HG03108 (cell line): ENCODE measurements at regions not wholly inside any gene's neighbourhood (a gene's known extent, or its start where the extent isn't known, plus 50 kb on each side); places are given as distances from the start of the nearest gene placed in this dataset.
"Not testable (repeated sequence)": the region's sequence is repeated elsewhere in the genome, so short reads cannot be mapped to it uniquely, and the experiment has no call there.

Source experiments
- ATAC-seq: cut with Tn5 transposase; IDR thresholded peaks from one replicate; pipeline ENCODE4 v1.9.1; 2021; ENCODE audit warnings: moderate library complexity; ENCODE audit not compliant: unreplicated experiment

GRCh38 chr2:17258861-17259260 lies 259.4 kb downstream of the RAD51AP2 start:
- no peak for ATAC-seq

GRCh38 chr2:17257189-17257909 lies 260.9 kb downstream of the RAD51AP2 start:
- peak; percentile 52 for ATAC-seq

- no peak for ATAC-seq
These were observed 263.2 kb downstream of the RAD51AP2 start for GRCh38 chr2:17255071-17255470.

GRCh38 chr2:17254421-17254820 lies 263.8 kb downstream of the RAD51AP2 start:
- no peak for ATAC-seq

GRCh38 chr2:17252258-17252657 lies 266.0 kb downstream of the RAD51AP2 start:
- ATAC-seq, result no peak

GRCh38 chr2:17251171-17251570 lies 267.1 kb downstream of the RAD51AP2 start:
- no peak for ATAC-seq

GRCh38 chr2:17249249-17249648 lies 269.0 kb downstream of the RAD51AP2 start:
- ATAC-seq, result no peak

GRCh38 chr2:17245906-17246305 lies 272.3 kb downstream of the RAD51AP2 start:
- no peak for ATAC-seq

- ATAC-seq, result no peak
These were observed 275.3 kb downstream of the RAD51AP2 start for GRCh38 chr2:17242813-17243485.

- no peak for ATAC-seq
These were observed 278.7 kb downstream of the RAD51AP2 start for GRCh38 chr2:17239550-17239949.

- ATAC-seq, result no peak
These were observed 283.1 kb downstream of the RAD51AP2 start for GRCh38 chr2:17235167-17235566.

- ATAC-seq, result no peak
These were observed 285.3 kb downstream of the RAD51AP2 start for GRCh38 chr2:17232776-17233556.

- ATAC-seq, result no peak
These were observed 286.8 kb downstream of the RAD51AP2 start for GRCh38 chr2:17231394-17231965.

- no peak for ATAC-seq
These were observed 288.8 kb downstream of the RAD51AP2 start for GRCh38 chr2:17229414-17229813.

- no peak for ATAC-seq
These were observed 289.8 kb downstream of the RAD51AP2 start for GRCh38 chr2:17228461-17228860.

GRCh38 chr2:17227856-17228255 lies 290.4 kb downstream of the RAD51AP2 start:
- no peak for ATAC-seq

GRCh38 chr2:17226941-17227490 lies 291.2 kb downstream of the RAD51AP2 start:
- no peak for ATAC-seq

- no peak for ATAC-seq
These were observed 295.0 kb downstream of the RAD51AP2 start for GRCh38 chr2:17223211-17223610.

GRCh38 chr2:17208511-17208910 lies 309.7 kb downstream of the RAD51AP2 start:
- ATAC-seq, result no peak

- ATAC-seq, result no peak
These were observed 311.5 kb downstream of the RAD51AP2 start for GRCh38 chr2:17206771-17207170.

GRCh38 chr2:17204214-17204613 lies 314.0 kb downstream of the RAD51AP2 start:
- ATAC-seq, result not testable (repeated sequence)
